Right ventricle myocardium superior (tissue), 1 donor: ENCODE measurements at regions not wholly inside any gene's neighbourhood (a gene's known extent, or its start where the extent isn't known, plus 50 kb on each side); places are given as distances from the start of the nearest gene placed in this dataset.

Experiments
- ATAC-seq: fragments of 200-7000 bp; cut with Tn5 transposase; one replicate; pipeline ENCODE4 v1.9.1; 2020; ENCODE audit warnings: mild to moderate bottlenecking; ENCODE audit not compliant: poor library complexity
- DNase-seq: peaks from one replicate; pipeline ENCODE4 v3.0.0-alpha.2; 2020
- intact Hi-C: fragments of 100-400 bp; cut with DNase I; formaldehyde crosslinking; loops from one replicate; pipeline ENCODE4 v1.11.2; 2022
- donor health status: DM: no; HTN: yes; CAD: no; lungs with severe emphysema.

DNA sequence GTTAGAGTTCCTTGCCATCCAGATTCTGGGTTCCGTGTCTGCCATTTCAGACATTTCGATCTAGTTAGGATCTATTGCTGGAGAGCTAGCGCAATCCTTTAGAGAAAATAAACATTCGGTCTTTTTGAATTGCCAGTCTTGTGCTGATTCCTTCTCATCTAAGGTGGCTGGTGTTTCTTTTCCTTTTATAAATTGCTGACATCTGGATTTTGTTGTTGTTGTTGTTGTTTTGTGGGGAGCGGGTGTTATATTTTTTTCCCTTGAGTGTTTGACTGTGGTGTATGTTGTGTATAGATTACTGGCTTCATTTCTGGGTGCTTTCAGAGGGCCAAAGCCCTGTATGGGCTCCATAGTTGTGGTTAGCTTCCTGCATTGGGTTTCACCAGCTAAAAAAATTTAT is 128.5 kb upstream of the LRP1B start:
- DNase-seq (no peak), ATAC-seq (no peak)
- intact Hi-C loops = no loop called here

DNA sequence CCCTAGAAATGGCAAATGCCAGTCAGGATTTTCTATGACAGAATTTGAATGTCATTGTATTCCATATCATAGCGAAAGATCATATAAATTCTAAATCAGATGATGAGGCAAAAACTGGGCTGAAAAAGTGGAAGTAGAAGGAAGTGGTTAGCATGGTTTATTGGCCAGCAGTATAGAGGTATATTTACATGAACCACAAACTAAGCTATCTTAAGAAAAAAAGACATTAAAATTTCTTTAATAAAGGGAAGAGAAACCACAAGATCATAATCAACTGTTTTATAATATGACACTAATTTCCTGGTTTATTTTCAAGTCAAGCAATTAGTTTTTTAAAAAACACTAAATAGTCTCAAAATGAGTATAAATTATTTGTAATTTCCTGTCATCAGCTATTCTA is 123.2 kb upstream of the LRP1B start:
- no peak for ATAC-seq
- intact Hi-C loops = no loop called here
- DNase-seq = no peak

DNA sequence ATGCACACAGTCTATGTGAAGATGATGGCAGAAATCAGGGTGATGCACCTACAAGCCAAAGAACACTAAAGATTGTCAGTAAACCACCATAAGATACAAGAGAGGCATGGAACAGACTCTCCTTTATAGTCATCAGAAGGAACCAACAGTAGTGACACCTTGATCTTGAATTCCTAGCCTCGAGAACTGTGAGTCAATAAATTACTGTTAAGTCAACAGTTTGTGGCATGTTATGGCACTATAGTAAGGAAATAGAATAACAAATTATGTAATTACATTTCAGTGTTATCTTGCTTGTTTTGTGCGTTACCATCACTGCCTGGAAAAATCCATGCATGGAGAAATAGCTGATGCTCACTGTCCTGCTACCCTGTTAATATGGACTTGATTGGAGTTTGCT is 110.2 kb upstream of the LRP1B start:
- DNase-seq = no peak
- no peak for ATAC-seq
- intact Hi-C loops = no loop called here

DNA sequence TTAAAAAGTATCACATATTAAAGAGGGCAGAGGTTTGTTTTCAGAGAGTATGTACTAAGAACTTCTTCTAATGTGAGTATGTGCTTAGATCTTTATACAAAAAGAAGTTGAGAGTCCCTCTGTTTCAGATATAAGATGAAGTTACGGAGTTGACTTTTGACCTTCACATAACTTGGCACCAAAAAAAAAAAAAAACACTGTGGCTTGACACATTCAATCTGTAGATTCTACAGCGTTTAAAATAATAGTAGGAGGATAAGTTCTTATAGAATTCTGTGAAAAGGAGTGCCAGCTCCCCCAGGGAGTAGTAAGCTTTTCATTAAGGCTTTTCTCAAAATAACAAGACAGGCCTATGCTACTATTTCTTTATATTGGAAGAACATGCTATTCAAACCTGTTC is 105.4 kb upstream of the LRP1B start:
- intact Hi-C loops = no loop called here
- DNase-seq (no peak), ATAC-seq (no peak)

DNA sequence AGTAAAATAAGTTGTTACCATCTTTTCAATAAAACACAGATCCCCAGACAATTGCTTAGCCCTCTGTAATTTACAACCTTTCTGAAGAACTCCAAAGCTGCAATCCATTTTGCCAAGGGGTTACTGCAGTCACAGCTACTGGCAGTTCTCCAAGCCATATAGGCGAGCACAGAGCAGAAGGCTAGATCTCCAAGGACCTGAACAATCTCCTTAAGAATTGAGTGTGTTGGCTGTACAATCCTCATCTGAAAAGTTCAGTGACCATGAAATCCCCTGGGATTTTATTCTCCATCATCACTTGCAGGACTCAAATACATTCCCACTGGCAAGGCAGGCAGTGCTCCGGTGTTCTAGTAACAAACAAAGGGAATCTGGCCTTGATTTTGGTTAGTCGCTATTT is 103.9 kb upstream of the LRP1B start:
- ATAC-seq (no peak), DNase-seq (no peak)
- intact Hi-C loops = no loop called here

DNA sequence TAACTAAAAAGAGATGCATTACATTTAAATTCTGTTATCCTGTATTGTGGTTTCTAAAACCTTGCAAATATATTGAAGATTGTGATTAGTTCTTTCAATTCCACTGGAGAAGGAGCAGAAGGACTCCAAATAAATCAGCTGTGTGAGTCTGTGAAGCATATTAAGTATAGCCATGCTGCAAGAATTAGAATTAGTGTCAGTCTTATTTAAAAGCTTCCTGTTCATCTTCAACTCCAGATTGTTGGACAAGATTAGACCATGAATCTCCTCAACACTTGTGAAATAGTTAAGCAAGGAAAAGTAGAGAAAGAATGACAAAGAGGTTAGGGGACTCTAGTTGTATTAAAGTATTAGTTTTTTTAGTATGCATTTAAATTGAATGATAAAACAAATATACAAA is 92.5 kb upstream of the LRP1B start:
- DNase-seq = no peak
- intact Hi-C loops = no loop called here
- no peak for ATAC-seq

DNA sequence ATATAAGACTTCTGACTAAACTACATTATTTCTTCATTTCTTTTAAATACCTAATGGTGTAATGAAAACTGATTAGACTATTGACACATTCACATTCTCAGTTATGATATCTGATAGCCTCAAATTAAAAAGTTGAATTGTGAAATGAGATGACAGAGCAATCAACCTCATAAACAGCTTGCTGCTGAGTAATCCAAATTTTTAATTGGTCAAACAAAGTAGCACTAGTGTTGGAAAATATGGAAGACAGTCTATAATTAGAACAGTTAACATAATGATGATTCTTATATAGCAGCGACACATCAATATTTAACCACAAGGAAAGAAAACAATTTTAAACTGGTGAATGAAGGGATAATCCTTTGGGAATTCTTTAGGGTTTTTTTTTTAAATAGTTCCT is 91.9 kb upstream of the LRP1B start:
- ATAC-seq = no peak
- intact Hi-C loops = no loop called here
- no peak for DNase-seq

DNA sequence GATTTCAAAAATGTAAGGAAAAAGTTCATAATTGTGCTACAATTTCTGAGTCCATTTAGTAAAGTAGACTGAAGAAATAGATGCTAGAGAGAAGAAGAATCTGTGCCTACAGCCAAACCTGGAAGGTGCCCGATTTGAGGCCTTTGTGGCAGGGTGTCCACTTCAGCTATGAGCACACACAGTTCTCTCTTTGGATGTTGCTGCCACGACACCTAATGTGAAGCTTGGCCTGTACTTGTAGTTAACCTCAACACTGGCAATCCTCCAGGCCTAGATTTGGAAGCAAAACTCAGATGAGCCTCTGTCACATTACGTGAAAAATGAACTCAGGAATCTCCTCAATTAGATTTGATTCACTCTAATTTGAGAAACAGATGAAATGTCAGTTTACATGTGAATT is 90.1 kb upstream of the LRP1B start:
- DNase-seq (no peak), ATAC-seq (no peak)
- intact Hi-C loops = no loop called here

DNA sequence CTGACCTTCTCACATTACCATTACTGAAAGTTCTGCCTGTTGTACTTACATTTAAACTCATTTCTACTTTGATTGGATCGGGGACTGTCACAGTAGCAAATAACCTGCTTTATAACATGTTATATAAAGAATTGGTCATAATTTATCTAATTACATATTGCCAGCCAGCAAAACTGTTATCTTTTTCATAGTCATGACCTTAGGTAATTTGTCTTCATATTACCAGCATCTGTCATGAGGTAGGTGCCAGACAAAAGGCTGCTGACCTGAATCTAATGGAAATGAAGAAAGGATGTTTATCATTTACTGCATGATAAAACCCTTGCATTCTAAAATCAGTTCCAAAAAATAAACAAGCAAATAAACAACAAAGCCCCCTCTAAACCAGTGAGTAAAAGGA is 89.4 kb upstream of the LRP1B start:
- no peak for ATAC-seq

DNA sequence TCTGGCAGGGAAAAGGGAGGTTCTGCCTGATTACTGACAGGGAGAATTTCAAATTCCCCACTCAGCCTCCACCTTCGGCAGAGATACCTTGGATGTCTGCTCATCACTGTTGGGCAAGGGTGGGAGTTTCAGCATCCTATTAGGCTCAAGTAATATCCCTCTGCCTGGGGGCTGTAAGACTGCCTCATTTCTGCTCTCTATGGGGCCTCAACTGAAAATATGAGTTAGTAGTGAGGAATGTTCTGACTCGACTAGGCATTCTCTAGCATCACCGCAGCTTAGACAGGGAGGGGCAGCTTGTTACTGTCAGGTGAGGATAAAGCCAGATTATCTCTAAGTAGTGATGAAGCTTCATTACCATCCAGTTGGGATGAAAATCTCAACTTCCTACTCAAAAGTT is 87.7 kb upstream of the LRP1B start:
- ATAC-seq = no peak
- no peak for DNase-seq
- intact Hi-C loops = no loop called here

More for the DNA sequence above, 89.4 kb upstream of the LRP1B start:
- no peak for DNase-seq
- intact Hi-C loops = no loop called here

DNA sequence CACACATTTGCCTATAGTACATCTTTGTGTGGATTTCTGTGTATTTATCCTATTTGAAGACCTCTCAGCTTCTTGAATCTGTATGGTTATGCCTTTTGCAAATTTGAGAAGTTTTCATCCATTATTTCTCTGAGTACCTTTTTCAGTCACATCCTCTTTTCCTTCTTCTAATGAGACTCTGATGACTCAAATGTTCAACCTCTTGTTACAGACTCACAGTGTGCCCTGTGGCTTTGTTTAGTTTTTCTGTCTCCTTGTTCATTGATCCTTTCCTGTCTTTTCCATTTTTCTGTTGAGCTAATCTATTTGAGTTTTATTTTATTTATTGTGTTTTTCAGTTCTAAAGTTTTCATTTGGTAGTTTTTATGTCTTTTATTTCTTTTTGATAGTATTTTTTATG is 87.0 kb upstream of the LRP1B start:
- DNase-seq (no peak), ATAC-seq (no peak)
- intact Hi-C loops = no loop called here

DNA sequence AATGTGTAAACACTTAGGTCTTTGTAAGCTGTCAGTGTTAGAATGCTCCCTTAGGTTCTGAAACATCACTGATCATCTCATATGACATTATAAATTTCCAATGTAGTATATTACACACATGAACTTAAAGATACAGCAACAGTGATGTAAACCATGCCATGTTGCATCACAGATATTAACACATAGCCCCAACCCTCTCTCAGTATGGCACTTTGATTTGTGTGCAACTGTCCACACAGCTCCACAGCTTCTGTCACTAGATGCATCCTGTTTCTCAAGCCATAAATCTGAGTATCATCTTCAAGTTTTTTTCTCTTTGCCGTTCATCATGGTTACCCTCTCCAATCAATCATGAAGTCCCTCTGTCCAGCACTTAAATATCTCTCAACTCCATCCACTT is 69.2 kb upstream of the LRP1B start:
- ATAC-seq (no peak), DNase-seq (no peak)
- intact Hi-C loops = no loop called here

DNA sequence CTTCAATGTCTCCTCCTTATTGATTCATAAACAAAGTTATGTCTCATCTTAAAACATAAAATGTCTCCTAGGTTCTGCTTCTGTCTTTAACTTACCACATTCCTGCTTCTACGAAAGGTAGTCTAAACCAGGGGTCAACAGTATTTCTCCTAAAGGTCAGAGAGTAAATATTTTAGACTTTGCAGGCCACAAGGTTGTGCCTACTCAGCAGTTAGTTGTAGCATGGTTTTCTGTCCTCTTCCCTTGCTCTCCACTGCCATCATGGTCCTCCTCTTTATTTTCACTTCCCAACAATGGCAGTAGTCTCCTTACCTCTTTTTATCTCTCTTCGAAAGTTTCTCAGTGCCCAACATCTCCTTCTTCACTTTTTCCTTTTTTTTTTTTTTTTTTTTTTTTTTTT is 68.3 kb upstream of the LRP1B start:
- intact Hi-C loops = no loop called here
- no peak for ATAC-seq
- no peak for DNase-seq

DNA sequence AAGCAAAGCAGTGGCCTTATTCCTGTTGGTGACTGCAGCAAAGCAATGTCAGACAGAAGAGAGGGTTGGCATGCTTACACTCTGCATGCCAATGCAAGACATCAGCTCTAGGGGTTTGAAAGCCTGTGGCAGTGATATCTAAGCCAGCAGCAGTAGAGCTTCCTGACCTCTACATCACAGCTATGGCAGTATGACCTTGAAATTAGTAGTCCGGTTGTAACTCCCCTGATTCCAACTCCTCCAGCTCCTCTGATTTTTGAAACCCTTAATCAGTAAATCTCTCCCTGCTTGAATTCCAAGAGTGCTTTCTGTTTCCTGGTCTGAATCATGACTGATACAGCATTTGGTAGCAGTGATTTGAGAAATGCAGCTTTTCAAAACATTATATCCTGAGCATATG is 60.0 kb upstream of the LRP1B start:
- intact Hi-C loops = no loop called here
- ATAC-seq (no peak), DNase-seq (no peak)

DNA sequence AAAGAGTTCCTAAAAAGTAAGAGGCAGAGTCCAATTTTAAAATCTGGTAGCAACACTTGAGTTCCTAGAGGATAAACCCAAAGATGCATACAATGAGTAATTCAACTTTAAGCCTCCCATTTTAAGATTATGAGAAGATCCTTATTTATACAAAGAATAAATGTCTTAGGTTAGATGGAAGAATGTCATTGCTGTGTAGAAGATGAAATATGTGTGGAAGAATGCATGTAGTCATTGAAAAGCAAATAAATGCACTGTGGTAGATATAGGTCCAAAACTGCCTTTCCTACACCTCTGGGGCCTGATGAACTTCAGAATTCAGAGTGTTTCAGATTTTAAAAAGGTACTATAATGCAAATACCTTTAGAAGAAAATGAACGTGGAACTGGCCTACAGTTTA is 58.7 kb upstream of the LRP1B start:
- intact Hi-C loops = no loop called here
- ATAC-seq = no peak
- no peak for DNase-seq

DNA sequence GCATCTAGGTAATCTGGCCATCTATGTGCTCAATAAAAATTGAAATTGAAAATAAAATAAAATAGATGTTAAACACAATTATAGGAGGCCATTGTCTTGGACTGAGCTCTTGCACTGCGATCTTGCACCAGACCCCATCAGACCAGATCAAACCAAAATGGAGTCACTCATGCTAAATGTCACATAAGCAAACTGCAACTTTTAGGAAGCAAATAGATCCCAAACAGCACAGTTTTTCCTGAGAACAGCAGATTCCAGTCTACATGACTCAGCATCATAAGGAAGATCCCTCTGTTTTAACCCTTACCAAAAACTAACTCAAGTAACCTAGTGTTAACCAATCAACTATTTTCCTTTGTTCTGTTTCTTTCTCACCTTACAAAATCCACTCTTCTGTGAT is 57.7 kb upstream of the LRP1B start:
- intact Hi-C loops = no loop called here
- ATAC-seq = no peak
- DNase-seq = no peak

DNA sequence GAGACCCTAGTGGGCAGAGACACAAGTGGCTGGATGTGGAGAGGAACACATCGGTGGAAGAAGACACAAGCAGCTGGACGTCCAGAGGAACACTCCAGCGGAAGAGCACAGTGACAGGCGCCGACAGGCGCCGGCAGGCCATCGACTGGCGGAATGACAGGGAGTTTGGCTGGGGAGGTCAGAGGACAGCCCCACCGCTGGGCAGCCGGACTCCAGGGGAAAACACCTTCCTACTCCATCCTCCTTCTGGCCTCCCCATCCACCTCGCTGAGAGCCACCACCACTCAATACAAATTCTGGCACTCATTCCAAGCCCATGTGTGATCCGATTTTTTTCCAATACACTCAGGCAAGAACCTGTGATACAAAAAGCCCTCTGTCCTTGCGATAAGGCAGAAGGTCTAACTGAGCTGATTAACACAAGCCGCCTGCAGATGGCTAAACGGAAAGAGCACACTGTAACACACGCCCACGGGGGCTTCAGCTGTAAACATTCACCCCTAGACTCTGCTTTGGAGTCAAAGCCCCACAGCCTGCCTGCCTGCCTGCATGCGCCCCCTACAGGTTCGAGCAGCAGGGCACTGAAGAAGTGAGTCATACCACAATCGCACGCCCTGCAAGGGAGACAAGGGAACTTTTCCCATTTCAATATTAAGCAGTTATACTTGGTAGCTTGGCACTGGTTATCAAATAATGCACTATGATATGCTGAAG is 50.2 kb upstream of the LRP1B start:
- DNase-seq (no peak), ATAC-seq (no peak)
- intact Hi-C loops = no loop called here
